ENCODE measurements at regions not wholly inside any gene's neighbourhood (a gene's known extent, or its start where the extent isn't known, plus 50 kb on each side); places are given as distances from the start of the nearest gene placed in this dataset.
"Not testable (repeated sequence)": the region's sequence is repeated elsewhere in the genome, so short reads cannot be mapped to it uniquely, and the experiment has no call there.

GRCh38 chr10:51014680-51015389 is 59.5 kb upstream of the PRKG1 start:
- TF ChIP-seq CTCF (IDR thresholded peaks at IDR 0.05; ENCODE audit: control insufficient read depth, extremely low read depth, insufficient read depth) = no peak
- no peak overlapping the region for H3K4me3 ChIP-seq (ENCODE audit: low read depth, low read length)
- no peak for DNase-seq (ENCODE audit: low read depth)

GRCh38 chr10:51015390-51015754 is 58.9 kb upstream of the PRKG1 start:
- H3K4me3 ChIP-seq (ENCODE audit: low read depth, low read length); DNase-seq (ENCODE audit: low read depth): not testable (repeated sequence)

GRCh38 chr10:51020200-51020599 is 54.1 kb upstream of the PRKG1 start:
- H3K4me3 ChIP-seq (ENCODE audit: low read depth, low read length) = no peak overlapping the region
- TF ChIP-seq CTCF (IDR thresholded peaks at IDR 0.05; ENCODE audit: control insufficient read depth, extremely low read depth, insufficient read depth) = no peak
- DNase-seq (ENCODE audit: low read depth) = no peak

- no peak for TF ChIP-seq CTCF (IDR thresholded peaks at IDR 0.05; ENCODE audit: control insufficient read depth, extremely low read depth, insufficient read depth)
- no peak for DNase-seq (ENCODE audit: low read depth)
- no peak overlapping the region for H3K4me3 ChIP-seq (ENCODE audit: low read depth, low read length)
These were observed 51.2 kb upstream of the PRKG1 start for GRCh38 chr10:51022933-51023585.

GRCh38 chr10:51023636-51024035 is 50.7 kb upstream of the PRKG1 start:
- H3K4me3 ChIP-seq (ENCODE audit: low read depth, low read length) = no peak overlapping the region
- no peak for TF ChIP-seq CTCF (IDR thresholded peaks at IDR 0.05; ENCODE audit: control insufficient read depth, extremely low read depth, insufficient read depth)
- DNase-seq (ENCODE audit: low read depth) = no peak

Data from LNCaP clone FGC (cell line).